Liver (tissue), 8 donors: ENCODE measurements at regions not wholly inside any gene's neighbourhood (a gene's known extent, or its start where the extent isn't known, plus 50 kb on each side); places are given as distances from the start of the nearest gene placed in this dataset.

Source experiments
- DNase-seq: peaks from one replicate; pipeline ENCODE4 v3.0.0-alpha.2; 2017; ENCODE audit warnings: low spot score
- H3K27ac ChIP-seq, 2 donors: one replicate each; pipeline ENCODE4 v1.7.0; 2013; ENCODE audit warnings: inconsistent platforms in 2 of 2, low read length in 2 of 2, control low read depth in 1 of 2, low read depth in 1 of 2, mild to moderate bottlenecking in 1 of 2
- H3K27me3 ChIP-seq, 4 donors: one replicate each; pipeline versions ENCODE4 v1.6.1 to v1.7.0; 2013; ENCODE audit warnings: low read length in 3 of 4, inconsistent platforms in 1 of 4, mild to moderate bottlenecking in 1 of 4, moderate library complexity in 1 of 4; ENCODE audit not compliant: control insufficient read depth in 4 of 4, insufficient read depth in 4 of 4
- H3K36me3 ChIP-seq, 4 donors: one replicate each; pipeline versions ENCODE4 v1.6.1 to v1.7.0; 2013; ENCODE audit warnings: low read length in 3 of 4, mild to moderate bottlenecking in 3 of 4, low read depth in 1 of 4, moderate library complexity in 1 of 4; ENCODE audit not compliant: control insufficient read depth in 4 of 4, insufficient read depth in 3 of 4
- H3K4me1 ChIP-seq, 4 donors: one replicate each; pipeline versions ENCODE4 v1.6.1 to v1.7.0; 2013; ENCODE audit warnings: low read length in 3 of 4, mild to moderate bottlenecking in 3 of 4, moderate library complexity in 1 of 4; ENCODE audit not compliant: control insufficient read depth in 4 of 4, insufficient read depth in 4 of 4
- H3K4me3 ChIP-seq, 3 donors: one replicate each; pipeline versions ENCODE4 v1.6.1 to v1.7.0; 2013; ENCODE audit warnings: low read length in 3 of 3, control low read depth in 1 of 3, low read depth in 1 of 3, mild to moderate bottlenecking in 1 of 3
- H3K9ac ChIP-seq, 2 donors: one replicate each; pipeline ENCODE4 v1.7.0; 2013; ENCODE audit warnings: low read length in 2 of 2, mild to moderate bottlenecking in 2 of 2, moderate library complexity in 2 of 2, control low read depth in 1 of 2, low read depth in 1 of 2
- H3K9me3 ChIP-seq, 4 donors: one replicate each; pipeline versions ENCODE4 v1.6.1 to v1.7.0; 2013; ENCODE audit warnings: low read length in 3 of 4; ENCODE audit not compliant: control insufficient read depth in 4 of 4
- ATF3 ChIP-seq: IDR thresholded peaks from 2 replicates; pipeline ENCODE4 v1.6.1; 2016; ENCODE audit warnings: antibody characterized with exemption
- CTCF ChIP-seq: fragments of 150-350 bp; IDR thresholded peaks from 2 replicates; pipeline ENCODE4 v1.5.1; 2017; ENCODE audit warnings: improper control_type of control experiment, low read depth, low read length; ENCODE audit not compliant: missing input control
- EGR1 ChIP-seq, 2 donors: IDR thresholded peaks; 2 replicates each; pipeline ENCODE4 v1.6.1; 2016 to 2018; ENCODE audit warnings: antibody characterized with exemption in 2 of 2, low read depth in 2 of 2
- FOXA1 ChIP-seq: IDR thresholded peaks from 2 replicates; pipeline ENCODE4 v1.6.1; 2016; ENCODE audit warnings: antibody characterized with exemption
- FOXA2 ChIP-seq: IDR thresholded peaks from 2 replicates; pipeline ENCODE4 v1.6.1; 2016; ENCODE audit warnings: antibody characterized with exemption
- GABPA ChIP-seq, 2 donors: IDR thresholded peaks in 1 of 2; conservative IDR thresholded peaks in 1 of 2; 2 replicates each; pipeline ENCODE4 v1.6.1; 2016; ENCODE audit warnings: antibody characterized with exemption in 2 of 2, mild to moderate bottlenecking in 1 of 2, moderate library complexity in 1 of 2
- HNF4A ChIP-seq, 2 donors: conservative IDR thresholded peaks; 2 replicates each; pipeline ENCODE4 v1.6.1; 2016; ENCODE audit warnings: antibody characterized with exemption in 2 of 2, mild to moderate bottlenecking in 2 of 2
- HNF4G ChIP-seq: IDR thresholded peaks from 2 replicates; pipeline ENCODE4 v1.6.1; 2016; ENCODE audit warnings: antibody characterized with exemption
- JUND ChIP-seq, 2 donors: IDR thresholded peaks; 2 replicates each; pipeline ENCODE4 v1.6.1; 2016; ENCODE audit warnings: antibody characterized with exemption in 2 of 2
- MAX ChIP-seq: IDR thresholded peaks from 2 replicates; pipeline ENCODE4 v1.6.1; 2016; ENCODE audit warnings: antibody characterized with exemption
- NR2F2 ChIP-seq: IDR thresholded peaks from 2 replicates; pipeline ENCODE4 v1.6.1; 2016; ENCODE audit warnings: antibody characterized with exemption
- RAD21 ChIP-seq, 2 donors: IDR thresholded peaks; 2 replicates each; pipeline ENCODE4 v1.6.1; 2016; ENCODE audit warnings: antibody characterized with exemption in 2 of 2, mild to moderate bottlenecking in 2 of 2
- REST ChIP-seq: IDR thresholded peaks from 2 replicates; pipeline ENCODE4 v1.6.1; 2016; ENCODE audit warnings: antibody characterized with exemption, mild to moderate bottlenecking
- RXRA ChIP-seq, 2 donors: IDR thresholded peaks; 2 replicates each; pipeline ENCODE4 v1.6.1; 2017 to 2018; ENCODE audit warnings: antibody characterized with exemption in 2 of 2, mild to moderate bottlenecking in 1 of 2
- SP1 ChIP-seq: IDR thresholded peaks from 2 replicates; pipeline ENCODE4 v1.6.1; 2018; ENCODE audit warnings: antibody characterized with exemption, mild to moderate bottlenecking
- TAF1 ChIP-seq: conservative IDR thresholded peaks from 2 replicates; pipeline ENCODE4 v1.6.1; 2016; ENCODE audit warnings: antibody characterized with exemption, mild to moderate bottlenecking
- YY1 ChIP-seq: IDR thresholded peaks from 2 replicates; pipeline ENCODE4 v1.6.1; 2016; ENCODE audit warnings: antibody characterized with exemption, mild to moderate bottlenecking
- ZBTB33 ChIP-seq: IDR thresholded peaks from 2 replicates; pipeline ENCODE4 v1.6.1; 2016; ENCODE audit warnings: antibody characterized with exemption
- WGBS: extraction: QIAGEN DNeasy Blood & Tissue Kit; methylation state at CpG from one replicate; pipeline ENCODE4 v1.1.7; 2013; 5-methylcytosine and 5-hydroxymethylcytosine counted together
- donor health status: healthy.
- donor health status: healthy.
- donor health status: healthy.
- donor health status: healthy.
- donor health status: healthy.

- 73% methylated on average over 2 of the region's 2 CpGs for WGBS
- TF ChIP-seq EGR1 (IDR thresholded peaks at IDR 0.05; ENCODE audit: low read depth in 2 of 2) (no peak), HNF4A (conservative IDR thresholded peaks at IDR 0.05) (no peak), JUND (IDR thresholded peaks at IDR 0.05) (no peak), RXRA (IDR thresholded peaks at IDR 0.05) (no peak), TAF1 (no peak), ATF3 (no peak), CTCF (no peak), REST (no peak)
- Histone ChIP-seq H3K27ac (no peak overlapping the region), H3K27me3 (no peaks in the 10 kb centered on the region), H3K36me3 (no peaks in the 10 kb centered on the region), H3K9me3 (no peaks in the 10 kb centered on the region), H3K4me3 (no peak overlapping the region), H3K4me1 (no peaks in the 10 kb centered on the region), H3K9ac (no peak overlapping the region)
- DNase-seq: no peak
These were observed 172.2 kb downstream of the CHRM3 start for GRCh38 chr1:239558559-239558958.

- Histone ChIP-seq H3K9ac (no peak overlapping the region), H3K4me1 (no peaks in the 10 kb centered on the region), H3K4me3 (no peak overlapping the region), H3K36me3 (no peaks in the 10 kb centered on the region), H3K9me3 (no peaks in the 10 kb centered on the region), H3K27ac (no peak overlapping the region), H3K27me3 (no peaks in the 10 kb centered on the region)
- no peak for DNase-seq
- TF ChIP-seq REST (no peak), EGR1 (IDR thresholded peaks at IDR 0.05; ENCODE audit: low read depth in 2 of 2) (no peak), YY1 (no peak), FOXA1 (no peak), NR2F2 (no peak), CTCF (no peak), GABPA (IDR thresholded peaks at IDR 0.05 in 1 of 2, conservative IDR thresholded peaks at IDR 0.05 in 1 of 2) (no peak), ZBTB33 (no peak), ATF3 (no peak), RAD21 (IDR thresholded peaks at IDR 0.05) (no peak), SP1 (no peak), HNF4G (no peak), MAX (no peak), HNF4A (conservative IDR thresholded peaks at IDR 0.05) (no peak), RXRA (IDR thresholded peaks at IDR 0.05) (no peak), JUND (IDR thresholded peaks at IDR 0.05) (no peak), FOXA2 (no peak), TAF1 (no peak)
These were observed 172.6 kb downstream of the CHRM3 start for GRCh38 chr1:239558991-239559390.
